ENCODE measurements at regions not wholly inside any gene's neighbourhood (a gene's known extent, or its start where the extent isn't known, plus 50 kb on each side); places are given as distances from the start of the nearest gene placed in this dataset.

DNA sequence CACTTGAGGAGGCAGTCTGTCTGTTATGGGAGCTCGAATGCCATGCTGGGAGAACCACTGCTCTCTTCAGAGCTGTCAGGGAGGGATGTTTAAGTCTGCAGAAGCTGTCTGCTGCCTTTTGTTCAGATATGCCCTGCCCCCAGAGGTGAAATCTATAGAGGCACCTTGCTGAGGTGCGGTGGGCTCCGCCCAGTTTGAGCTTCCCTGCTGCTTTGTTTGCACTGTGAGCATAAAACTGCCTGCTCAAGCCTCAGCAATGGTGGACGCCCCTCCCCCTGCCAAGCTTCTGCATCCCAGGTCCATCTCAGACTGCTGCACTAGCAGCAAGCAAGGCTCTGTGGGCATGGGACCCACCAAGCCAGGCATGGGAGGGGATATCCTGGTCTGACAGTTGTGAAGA is 247.5 kb downstream of the LMX1A start:
- no peak for TF ChIP-seq CTCF (IDR thresholded peaks at IDR 0.05)
- no peak for TF ChIP-seq POLR2A (IDR thresholded peaks at IDR 0.05)

Data from lower leg skin (tissue), 3 donors.